Activated CD4-positive, alpha-beta T cell treated with anti-CD3 and anti-CD28 coated beads, Interleukin-2, amount 50 U/mL, for 16 hours (primary cell): ENCODE measurements at regions not wholly inside any gene's neighbourhood (a gene's known extent, or its start where the extent isn't known, plus 50 kb on each side); places are given as distances from the start of the nearest gene placed in this dataset.
"Not testable (repeated sequence)": the region's sequence is repeated elsewhere in the genome, so short reads cannot be mapped to it uniquely, and the experiment has no call there.

Source experiments
- DNase-seq: peaks from one replicate; pipeline ENCODE4 v3.0.0-alpha.2; 2020

DNA sequence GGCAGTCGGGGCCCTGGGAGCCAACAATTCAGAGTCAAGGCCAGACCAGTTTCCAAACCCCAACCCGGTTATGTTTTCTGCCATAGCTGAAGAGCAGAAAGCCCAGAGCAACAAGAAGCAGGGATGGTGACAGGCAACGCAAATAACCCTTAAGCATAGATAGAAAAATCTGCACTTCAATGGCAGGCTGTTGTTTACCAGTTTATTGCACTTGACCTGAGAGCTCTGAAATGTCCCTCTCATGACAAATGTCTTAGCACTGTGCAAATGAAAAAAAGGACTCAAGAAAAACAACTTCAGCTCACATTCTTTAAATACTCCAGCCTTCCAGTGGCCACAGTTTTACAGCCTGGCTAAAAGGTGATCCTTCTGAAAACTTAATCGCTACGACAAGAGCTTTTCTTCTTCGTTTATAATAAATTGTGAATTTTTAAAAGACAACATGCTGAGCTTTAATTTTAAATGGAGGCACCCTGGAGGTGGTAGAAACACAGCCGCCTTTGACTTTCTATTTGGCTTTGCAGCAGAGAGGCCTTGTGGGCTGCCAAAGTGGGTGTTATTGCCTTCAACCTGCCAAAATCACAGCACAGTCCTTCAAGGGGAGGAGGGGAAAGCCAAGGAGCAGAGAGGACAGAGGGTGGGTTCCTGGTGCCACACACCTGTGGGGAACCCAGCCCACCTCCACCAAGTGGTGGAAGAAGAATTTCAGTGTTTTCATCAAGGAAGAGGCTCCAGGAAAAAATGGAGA, 289.5 kb upstream of the CDYL start:
- no peak for DNase-seq

DNA sequence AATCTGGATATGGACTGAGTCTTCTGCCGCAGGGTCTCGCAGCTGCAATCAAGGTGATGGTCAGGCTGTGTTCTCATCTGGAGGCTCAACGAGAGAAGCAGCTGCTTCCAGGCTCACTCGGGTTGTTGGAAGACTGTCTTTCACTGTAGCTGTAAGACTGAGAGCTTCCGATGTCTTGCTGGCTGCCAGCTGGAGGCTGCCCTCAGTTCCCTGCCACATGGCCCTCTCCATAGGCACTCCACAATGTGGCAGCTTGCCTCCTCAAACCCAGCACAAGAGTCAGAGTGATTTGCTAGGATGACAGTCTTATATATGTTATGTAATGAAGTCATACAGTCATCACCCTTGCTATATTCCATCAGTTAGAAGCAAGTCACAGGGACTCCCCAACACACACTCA, 290.5 kb upstream of the CDYL start:
- no peak for DNase-seq

DNA sequence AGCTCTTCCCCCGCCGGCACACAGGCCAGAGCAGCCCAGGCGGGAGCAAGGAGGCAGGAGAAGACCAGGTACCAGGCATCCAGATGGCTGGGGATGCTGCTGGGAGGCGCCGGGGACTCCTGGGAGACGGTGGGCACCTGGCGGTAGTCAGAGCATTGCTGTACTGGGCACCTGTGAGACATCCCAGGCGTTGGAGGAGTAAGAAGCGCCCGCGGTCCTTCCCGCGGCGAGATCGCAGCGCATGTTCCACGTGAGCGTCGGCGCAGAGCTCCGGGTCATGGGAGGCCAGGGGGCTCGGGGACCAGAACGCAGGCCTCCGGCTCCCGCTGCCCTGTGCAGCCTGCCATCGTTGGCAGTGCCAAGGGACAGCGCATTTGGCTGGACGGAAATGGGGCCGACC, 293.7 kb upstream of the CDYL start:
- DNase-seq, result no peak

DNA sequence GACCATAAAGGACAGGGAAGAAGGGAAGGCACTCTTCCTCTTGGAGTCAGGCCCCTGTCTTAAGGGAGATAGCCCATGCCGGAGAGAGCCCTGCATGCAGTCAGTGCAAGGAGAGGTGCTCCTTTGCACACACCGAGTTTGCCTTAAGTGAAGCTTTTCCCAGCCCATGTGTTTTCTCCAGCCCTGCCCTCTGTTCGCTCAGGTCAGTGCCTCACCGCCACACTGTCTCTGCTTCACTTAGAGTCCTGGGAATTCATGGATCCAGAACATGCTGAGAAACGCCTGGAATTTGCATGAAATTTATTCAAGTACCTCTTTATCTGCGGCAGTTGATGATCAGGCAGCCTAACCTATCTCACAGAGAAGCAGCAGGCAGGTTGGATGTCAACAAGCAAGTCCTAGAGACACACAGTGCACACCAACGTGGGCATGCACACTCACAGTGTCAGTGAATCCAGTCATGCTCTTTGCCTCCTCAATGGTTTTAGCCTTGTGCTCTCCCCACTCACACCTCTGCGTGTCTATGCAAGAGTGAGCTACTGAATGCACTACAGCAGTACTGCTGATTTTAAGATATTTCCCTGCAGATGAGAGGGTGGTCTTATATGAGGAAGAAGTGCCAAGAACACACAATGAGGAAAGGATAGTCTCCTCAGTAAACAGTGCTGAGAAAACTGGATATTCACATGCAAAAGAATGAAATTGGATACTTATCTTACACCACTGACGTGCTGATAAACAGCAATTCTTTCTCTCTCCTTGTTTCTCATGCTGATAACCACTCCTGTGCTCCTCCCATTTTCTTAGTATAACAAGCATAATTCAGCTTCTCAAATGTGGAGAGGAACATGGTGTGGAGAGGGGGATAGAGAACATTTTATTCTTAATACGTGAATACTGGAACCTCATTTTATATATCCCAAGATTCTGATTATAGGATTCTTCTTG, 295.1 kb upstream of the CDYL start:
- no peak for DNase-seq

DNA sequence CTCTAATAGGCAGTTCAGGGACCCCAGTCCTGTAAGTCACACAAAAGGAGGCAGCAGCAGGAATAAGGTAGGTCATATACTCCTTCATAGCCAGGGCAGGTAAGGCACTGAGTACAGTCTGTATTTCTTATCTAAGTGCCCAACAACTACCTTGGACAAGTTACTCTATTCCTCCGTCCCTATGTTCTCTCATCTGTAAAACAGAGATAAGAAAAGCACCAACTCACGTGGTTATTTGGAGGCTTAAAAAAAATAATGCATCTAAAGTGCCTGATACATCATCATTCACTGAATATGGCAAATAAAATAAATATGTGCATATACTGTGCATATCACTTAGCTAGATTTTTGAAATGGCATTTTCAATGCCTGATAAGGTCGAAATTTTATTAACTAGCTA, 298.1 kb upstream of the CDYL start:
- no peak for DNase-seq

DNA sequence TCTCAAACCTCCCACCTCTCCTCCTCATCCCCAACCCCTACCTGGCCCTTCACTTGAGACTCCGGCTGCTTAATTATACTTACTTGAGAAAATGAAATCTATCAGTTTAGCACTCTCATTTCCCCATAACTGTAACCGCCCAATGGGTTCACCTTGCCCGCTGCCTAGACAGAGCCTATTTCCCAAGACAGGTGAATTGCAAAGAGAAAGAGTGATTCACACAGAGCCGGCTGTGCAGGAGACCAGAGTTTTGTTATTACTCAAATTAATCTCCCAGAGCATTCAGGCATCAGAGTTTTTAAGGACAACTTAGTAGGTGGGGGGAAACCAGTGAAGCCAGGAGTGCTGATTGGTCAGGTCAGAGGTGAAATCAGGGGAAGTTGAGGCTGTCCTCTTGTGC, 301.4 kb upstream of the CDYL start:
- no peak for DNase-seq

DNA sequence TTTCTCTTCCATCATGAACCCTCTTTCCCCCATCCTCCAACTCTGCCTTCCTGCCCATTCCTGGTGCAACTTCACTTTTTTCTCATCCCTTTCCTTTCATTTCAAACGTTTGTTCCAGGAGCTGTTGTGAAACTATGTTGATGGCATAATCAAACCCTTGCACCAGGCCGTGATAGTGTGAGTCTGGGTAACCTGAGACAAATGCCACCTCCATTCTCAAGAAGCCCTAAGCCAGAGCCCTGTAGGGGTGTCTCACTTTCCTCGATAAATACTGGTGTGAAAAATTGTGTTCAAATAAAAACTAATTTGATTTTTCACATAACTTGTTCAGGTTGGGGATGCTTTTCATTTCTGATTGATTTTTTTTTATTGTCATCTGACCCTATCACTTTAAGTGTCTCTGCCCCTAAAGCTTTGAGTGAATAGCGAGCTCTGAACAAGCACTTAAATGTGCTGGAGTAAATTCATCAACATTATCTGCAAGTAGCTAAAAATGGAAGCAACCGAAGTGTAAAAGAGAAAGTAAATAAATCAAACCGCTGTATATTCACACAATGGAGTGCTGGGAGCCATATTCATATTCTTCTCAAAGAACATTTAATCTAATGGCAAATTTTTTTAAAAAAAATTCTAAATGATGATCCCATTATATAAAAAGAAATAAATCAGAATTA, 303.1 kb upstream of the CDYL start:
- no peak for DNase-seq

DNA sequence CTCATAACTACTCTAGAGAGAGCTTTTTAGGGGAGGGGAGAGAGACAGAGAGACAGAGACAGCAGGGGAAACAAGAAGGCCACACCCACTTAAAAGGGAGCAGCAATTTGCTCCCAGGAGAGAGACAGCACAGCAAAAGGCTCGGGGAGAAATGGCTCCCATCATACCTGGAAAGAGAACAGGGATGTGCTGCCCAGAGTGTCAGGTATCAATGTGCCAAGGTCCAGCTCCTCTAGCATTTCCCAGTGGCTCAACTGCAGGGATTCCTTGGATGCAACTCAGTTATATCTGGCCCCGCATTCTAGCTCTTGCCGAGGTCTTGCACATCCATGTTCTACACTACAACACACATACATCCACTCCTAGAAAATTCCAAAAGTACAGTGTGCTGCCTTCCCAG, 304.0 kb upstream of the CDYL start:
- DNase-seq, result no peak

DNA sequence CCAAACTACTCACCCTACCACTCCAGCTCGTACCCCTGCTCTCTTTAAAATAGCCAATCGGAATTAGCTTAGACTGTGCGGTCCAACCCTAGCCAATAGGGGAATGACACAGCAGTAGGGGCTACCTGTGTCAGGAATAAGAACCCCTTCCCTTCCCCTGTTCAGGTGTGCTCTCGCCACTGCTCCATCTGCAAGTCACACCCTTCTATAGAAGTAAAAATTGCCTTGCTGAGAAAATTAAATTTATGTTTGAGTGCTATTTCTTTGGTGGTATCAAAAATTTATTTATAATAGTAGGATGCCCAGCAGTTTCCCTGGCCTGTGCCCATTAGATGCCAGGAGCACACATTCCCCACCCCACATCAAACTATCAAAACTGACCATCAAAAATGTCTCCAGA, 304.7 kb upstream of the CDYL start:
- not testable (repeated sequence) for DNase-seq

DNA sequence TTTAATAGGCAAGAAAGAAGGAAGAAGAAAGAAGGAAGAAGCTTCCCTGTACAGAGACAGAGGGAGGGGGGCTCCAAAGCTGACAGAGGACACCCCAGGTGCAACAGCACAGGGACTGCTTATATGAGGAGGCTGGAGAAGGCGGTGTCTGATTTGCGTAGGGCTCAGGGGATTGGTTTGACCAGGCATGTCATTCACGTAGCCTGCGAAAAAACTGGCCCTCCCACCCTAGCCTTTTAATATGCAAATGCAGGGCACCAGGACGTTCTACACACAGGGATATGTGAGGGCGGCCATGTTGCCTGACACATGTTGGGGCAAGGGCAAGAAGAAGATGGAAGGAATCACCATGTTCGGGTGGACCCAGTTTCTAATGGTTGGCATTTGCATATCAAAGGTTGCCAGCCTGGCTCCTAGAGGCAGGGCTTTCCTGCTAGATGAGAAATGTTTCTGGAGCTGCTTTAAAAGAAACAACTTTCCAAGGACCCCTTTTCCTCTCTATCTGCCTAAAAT, 305.4 kb upstream of the CDYL start:
- no peak for DNase-seq

DNA sequence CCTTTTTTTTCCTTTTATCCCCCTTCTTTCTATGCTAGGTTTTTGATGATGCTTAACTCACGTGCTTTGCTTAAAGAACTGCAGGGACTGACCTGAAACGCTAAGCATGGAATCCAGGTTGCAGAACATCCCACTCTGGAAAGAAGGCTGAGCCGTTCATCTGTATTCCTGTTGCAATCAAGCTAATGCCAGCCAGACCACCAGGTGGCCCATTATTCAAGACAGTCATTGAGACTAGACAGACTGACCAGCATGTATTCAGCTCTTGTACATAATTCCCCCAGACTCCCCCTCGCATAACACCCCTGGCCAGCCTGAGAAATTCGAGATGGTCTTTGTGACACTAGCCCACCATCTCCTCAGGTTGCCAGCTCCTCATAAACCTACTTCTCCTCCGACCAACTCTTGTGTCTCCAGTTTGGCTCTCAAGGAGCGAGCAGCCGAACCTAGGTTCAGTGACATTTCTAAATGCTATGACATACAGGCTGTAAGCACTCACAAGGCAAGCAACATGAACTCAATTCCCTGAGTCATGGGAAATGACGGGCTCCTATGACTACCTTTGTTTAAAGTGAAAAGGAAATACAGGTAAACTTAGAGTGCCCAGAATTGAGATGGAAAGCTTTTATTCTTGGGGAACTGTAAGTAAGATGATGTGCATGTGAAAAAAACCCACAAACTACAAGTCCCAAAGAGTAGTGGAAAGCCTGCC, 309.3 kb upstream of the CDYL start:
- DNase-seq, result no peak

DNA sequence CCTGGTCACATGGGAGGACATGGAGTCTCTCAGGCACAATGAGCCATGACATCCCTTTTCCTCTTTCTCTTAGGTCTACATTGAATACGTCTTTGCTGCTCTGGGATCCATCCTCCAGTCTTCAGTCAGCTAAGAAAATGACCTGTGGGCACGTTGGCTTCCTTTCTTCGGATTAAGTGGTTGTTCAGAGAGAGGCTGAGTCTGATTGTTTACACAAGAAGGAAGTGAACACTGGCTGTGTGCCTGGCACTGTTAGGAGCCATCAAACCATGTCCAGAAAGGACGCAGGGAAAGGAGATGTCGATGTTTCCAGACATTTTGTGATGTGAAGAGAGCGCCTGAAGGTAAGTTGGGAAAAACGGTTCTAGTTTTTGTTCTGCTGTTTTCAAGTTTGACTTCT, 309.9 kb upstream of the CDYL start:
- DNase-seq, result no peak

DNA sequence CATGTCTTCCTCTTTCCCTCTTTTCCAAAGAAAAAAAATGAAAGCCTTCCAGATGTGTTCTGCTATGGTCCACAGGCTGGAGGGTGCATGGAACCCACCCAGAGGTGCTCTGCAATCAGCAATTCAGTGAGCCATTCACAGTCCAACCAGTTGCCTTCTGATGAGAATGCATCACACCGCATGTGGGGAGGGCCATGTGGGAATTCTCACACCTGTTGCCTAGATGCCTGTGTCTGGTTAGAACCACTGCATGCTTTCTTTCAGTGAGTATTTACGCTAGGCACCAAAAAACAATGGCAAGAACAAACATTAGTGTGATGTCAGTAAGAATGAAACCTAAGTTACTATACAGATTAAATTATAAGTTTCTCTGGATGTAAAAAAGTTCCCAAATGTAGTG, 311.6 kb upstream of the CDYL start:
- no peak for DNase-seq

DNA sequence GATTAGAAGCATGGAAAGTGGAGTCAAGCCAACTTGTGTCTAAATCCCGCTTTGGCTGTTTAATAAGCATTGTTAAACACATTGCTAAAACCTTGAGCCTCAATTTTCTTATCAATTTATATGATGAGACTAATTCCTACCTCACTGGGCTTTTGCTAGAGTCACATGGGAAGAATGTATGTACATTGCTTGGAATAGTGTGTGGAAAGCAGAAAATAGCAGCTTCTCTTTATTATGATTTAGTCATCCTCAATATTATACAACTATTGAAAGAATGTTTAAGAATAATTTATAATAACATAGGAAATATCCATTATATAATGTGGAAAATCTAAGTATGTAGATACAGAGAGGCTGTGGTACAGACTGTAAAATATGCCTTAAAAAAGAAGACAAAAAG, 313.0 kb upstream of the CDYL start:
- no peak for DNase-seq

DNA sequence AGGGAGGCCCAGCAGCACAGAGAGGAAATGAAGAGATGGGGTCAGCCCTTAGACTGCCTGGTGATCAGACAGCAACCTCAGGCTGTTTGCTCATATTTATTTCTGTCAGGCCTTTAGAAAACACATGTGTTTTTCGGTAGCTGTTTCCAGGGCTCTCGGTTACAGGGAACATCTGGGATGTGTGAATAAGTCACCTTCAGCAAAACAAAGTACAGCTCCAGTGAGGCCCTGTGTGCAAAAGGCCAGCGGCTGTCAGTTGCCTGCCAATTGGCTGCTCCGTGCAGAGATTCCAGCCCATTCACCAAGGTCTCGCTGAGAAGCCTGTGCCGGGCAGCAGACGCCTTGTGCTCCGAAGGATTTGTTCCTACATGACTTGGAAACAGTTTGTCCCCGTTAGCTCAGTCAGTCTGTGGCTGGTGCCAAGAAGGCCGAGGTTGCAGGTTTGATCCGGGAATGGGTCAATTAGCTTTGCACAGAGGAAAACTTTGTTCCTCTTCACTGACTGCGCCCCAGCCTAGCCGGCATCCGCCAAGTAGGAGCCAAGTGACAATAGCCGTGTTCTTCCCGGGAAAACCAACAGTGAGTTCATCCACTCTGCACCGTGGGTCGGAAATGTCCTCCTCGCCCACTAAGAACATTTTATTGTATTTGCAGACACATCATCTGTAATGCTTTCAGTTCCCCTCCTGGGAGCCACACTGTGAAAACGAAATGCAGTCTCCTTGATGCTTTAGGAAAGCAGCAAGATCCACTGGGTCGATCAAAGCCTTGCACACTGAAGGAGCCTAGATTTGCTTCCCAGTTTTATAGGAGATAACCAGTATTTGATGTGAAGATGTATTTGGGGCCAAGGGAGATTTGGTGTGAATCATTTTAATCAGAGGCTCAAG, 315.4 kb upstream of the CDYL start:
- no peak for DNase-seq

DNA sequence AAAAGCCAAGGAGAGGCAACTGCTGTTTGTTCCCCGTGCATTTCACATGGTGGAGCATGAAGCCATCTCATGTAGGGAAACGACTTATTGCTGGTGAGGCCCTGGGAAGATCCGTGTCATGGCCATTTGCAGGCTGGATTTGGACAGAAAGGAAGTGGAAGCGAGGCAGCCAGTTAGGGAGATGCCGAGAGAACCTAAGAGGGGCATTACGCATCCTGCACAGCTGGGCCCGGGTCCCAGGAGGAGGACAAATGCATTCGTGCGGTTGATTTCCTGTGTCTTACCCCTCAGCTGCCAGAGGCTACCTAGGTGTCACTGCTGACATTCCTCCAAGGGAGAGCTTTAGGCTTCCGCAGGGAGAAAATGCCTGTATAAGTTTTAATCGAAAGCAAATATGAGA, 316.2 kb upstream of the CDYL start:
- no peak for DNase-seq

DNA sequence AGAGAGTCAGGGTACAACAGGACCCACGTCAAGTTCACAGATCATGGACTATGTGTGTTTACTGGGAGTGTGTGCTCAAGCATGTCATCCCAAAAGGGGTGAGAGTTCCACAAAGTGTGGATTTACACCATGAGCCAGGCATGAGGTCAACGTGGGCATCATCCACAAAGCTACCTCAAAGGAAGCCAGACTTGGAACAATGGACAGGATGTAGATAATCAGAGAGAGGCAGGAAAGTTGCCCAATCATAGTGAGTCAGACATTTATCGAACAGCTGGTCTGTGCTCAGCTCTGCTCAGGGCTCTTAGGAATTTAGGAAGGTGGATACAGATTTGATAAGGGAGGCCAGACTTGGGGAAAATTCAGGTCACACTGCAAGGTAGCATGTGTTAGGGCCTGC, 317.2 kb upstream of the CDYL start:
- no peak for DNase-seq

DNA sequence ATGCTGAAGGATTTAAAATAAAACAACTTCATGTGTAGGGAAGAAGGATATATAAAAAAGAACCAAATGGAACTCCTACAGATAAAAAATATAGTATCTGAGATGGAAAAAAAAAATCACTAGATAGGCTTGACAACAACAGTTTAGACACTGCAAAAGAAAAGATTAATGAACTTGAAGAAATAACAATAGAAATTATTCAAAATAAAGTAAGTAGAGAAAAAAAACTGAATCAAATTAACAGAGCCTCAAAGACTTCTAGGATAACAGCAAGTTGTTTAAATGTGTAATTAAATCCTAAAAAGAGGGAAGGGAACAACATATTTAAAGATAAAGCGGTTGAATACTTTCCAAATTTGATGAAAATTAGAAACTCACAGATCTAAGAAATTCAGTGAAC, 316.3 kb upstream of the ECI2 start:
- DNase-seq, result no peak

DNA sequence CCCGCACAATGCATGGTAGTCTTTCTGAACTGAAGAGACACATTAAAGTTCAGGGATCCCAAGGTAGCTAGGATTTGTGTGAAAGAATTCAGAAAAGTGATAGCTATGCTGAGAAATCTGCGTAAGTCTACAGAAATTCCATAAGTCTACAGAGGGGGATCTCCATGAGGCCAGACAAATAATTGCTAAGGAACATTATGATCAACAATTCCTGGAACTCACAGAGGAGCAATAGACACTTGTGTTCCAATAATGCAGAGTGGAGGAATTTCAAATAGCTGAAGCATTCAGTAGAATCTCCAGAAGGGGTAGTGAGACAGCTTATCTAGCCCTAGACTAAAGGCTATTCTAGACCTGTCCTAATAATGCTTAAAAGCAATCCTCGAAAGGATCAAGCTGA, 315.7 kb upstream of the ECI2 start:
- DNase-seq, result no peak

DNA sequence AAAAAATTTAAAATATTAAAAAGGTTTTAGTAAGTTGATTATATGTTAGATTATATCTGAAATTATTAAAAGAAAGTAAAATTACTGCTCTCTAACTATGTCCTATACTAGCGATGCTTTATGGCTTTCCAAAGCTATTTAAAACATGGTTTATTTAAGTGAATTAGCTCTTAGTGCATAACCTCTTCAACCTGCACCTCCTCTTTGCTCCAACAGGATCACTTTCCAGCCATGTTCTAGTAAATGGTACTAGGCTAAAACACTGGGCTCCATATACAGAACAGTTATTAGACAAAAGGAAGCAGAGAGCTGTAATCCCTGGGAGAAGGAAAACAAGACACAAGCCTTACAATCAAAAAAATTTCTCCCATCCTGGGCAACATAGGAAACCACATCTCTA, 314.9 kb upstream of the ECI2 start:
- no peak for DNase-seq

DNA sequence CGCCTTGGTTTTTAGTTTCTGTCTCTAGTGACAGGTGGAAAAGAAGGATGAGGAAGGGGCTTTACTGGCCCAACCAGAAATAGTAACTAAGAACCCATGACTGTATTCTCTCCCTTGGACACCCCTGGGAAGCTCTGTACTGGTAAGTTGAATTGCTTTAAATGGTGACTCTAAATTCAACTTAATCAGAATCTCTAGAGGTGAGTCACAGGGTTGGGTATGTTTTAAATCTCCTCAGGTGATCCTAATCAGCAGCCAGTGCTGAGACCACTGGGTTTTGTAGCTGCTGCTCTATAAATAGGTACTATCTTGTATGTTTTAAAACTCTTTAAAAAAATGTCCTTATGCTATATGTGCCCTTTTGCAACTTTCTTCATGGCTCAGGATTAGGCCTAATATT, 314.0 kb upstream of the ECI2 start:
- DNase-seq, result no peak

DNA sequence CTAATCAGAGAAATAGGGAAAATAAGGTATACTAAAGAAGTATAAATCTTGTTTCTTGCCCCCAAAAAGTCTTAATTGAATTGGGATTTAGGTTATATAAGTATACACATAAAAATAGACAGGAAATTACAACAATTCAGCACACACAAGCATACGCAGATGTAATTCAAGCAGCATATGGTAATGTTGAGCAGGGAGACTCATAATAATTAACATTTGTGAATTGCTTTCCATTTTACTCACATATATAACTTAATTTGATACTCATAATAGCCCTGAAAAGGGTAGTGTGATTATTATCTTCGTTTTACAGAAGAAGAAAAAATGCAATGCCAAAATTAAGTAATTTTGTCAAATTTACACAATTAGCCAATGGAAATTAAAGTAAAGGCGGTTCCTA, 313.5 kb upstream of the ECI2 start:
- no peak for DNase-seq
